Endothelial cell of umbilical vein (primary cell): ENCODE measurements at regions not wholly inside any gene's neighbourhood (a gene's known extent, or its start where the extent isn't known, plus 50 kb on each side); places are given as distances from the start of the nearest gene placed in this dataset.

Experiments
- BruUV-seq: library from RNA; stranded (reverse); fragments of 400-500 nt; replicated peaks from 2 replicates; lab custom pipeline; 2021; lab: Mats Ljungman, UMichigan
- CTCF ChIA-PET: fragments of 300-600, 350-600 bp; sonication (Branson Sonifier 250); formaldehyde crosslinking; loops from one replicate; lab custom pipeline; 2021; ENCODE audit warnings: antibody characterized with exemption, inconsistent platforms; lab: Charles Lee
- POLR2A ChIA-PET: fragments of 300-600, 350-600 bp; sonication (Branson Sonifier 250); formaldehyde crosslinking; loops from one replicate; lab custom pipeline; 2021; ENCODE audit warnings: antibody characterized with exemption, inconsistent platforms; lab: Charles Lee
- DNase-seq: peaks from one replicate; pipeline ENCODE4 v3.0.0-alpha.2; 2011; ENCODE audit warnings: low read depth, low spot score
- FAIRE-seq: peaks from 2 replicates; lab custom pipeline; 2011; peaks lifted over from hg19 to GRCh38; lab: Jason Lieb, UNC
- H2AFZ ChIP-seq: 2 replicates; pipeline ENCODE4 v1.6.0; 2012; ENCODE audit warnings: low read depth, low read length, control low read depth, inconsistent platforms
- H3K27ac ChIP-seq: 2 replicates; pipeline ENCODE4 v1.5.1; 2011; ENCODE audit warnings: low read depth, mild to moderate bottlenecking, control low read depth, low read length, moderate library complexity; ENCODE audit not compliant: insufficient read depth
- H3K27me3 ChIP-seq, 2 experiments: 2 replicates each; pipeline versions ENCODE4 v1.6.0 to v1.6.1; 2011; ENCODE audit warnings: low read length in 2 of 2, mixed read lengths in 1 of 2; ENCODE audit not compliant: control insufficient read depth in 2 of 2, insufficient read depth in 2 of 2
- H3K36me3 ChIP-seq, 2 experiments: 2 replicates in 1 of 2; 3 replicates in 1 of 2; pipeline ENCODE4 v1.5.1; 2011; ENCODE audit warnings: low read length in 2 of 2, mild to moderate bottlenecking in 1 of 2, moderate library complexity in 1 of 2; ENCODE audit not compliant: control insufficient read depth in 2 of 2, insufficient read depth in 2 of 2; ENCODE audit errors: extremely low read depth in 1 of 2
- H3K4me1 ChIP-seq: 3 replicates; pipeline ENCODE4 v1.5.1; 2011; ENCODE audit warnings: mild to moderate bottlenecking, low read length; ENCODE audit not compliant: control insufficient read depth, insufficient read depth; ENCODE audit errors: extremely low read depth
- H3K4me2 ChIP-seq: 2 replicates; pipeline ENCODE4 v1.6.1; 2011; ENCODE audit warnings: low read length, control low read depth, mixed read lengths; ENCODE audit not compliant: insufficient read depth
- H3K4me3 ChIP-seq, 3 experiments: fragments of 200-600 bp in 1 of 3; sonication (generic), shearing (Covaris generic) in 1 of 3; replicated peaks in 1 of 3; 2 replicates each; pipeline ENCODE4 v1.5.1; 2011 to 2016; ENCODE audit warnings: control low read depth in 3 of 3, low read length in 3 of 3, mild to moderate bottlenecking in 2 of 3, inconsistent platforms in 1 of 3, low read depth in 1 of 3, moderate library complexity in 1 of 3; ENCODE audit not compliant: insufficient read depth in 1 of 3
- H3K79me2 ChIP-seq: 2 replicates; pipeline ENCODE4 v1.6.0; 2012; ENCODE audit warnings: low read length, inconsistent platforms; ENCODE audit not compliant: control insufficient read depth, insufficient read depth
- H3K9ac ChIP-seq: replicated peaks from 2 replicates; pipeline ENCODE3; 2011; ENCODE audit warnings: low read length, control low read depth; ENCODE audit not compliant: insufficient read depth; ENCODE audit errors: extremely low read depth
- H3K9me1 ChIP-seq: replicated peaks from 3 replicates; pipeline ENCODE4 v1.6.0; 2011; ENCODE audit warnings: mild to moderate bottlenecking, low read length; ENCODE audit not compliant: control insufficient read depth, insufficient read depth; ENCODE audit errors: extremely low read depth
- H3K9me3 ChIP-seq: replicated peaks from 2 replicates; pipeline ENCODE4 v1.5.1; 2012; ENCODE audit warnings: low read length, inconsistent platforms; ENCODE audit not compliant: control insufficient read depth, insufficient read depth
- H4K20me1 ChIP-seq: replicated peaks from 2 replicates; pipeline ENCODE3; 2011; ENCODE audit warnings: mild to moderate bottlenecking, low read length; ENCODE audit not compliant: control insufficient read depth, insufficient read depth; ENCODE audit errors: extremely low read depth
- EZH2 ChIP-seq: IDR thresholded peaks from 2 replicates; pipeline ENCODE4 v1.6.1; 2012; ENCODE audit warnings: borderline replicate concordance, low read depth, mild to moderate bottlenecking, moderate library complexity, low read length, inconsistent platforms; ENCODE audit not compliant: severe bottlenecking
- FOS ChIP-seq: IDR thresholded peaks from 2 replicates; pipeline ENCODE4 v1.6.1; 2011; ENCODE audit warnings: mild to moderate bottlenecking, low read length, moderate library complexity, borderline replicate concordance; ENCODE audit not compliant: insufficient read depth
- GATA2 ChIP-seq: IDR thresholded peaks from 2 replicates; pipeline ENCODE4 v1.7.0; 2011; ENCODE audit warnings: low read depth, mild to moderate bottlenecking, moderate library complexity, mixed read lengths, low read length; ENCODE audit not compliant: insufficient read length, insufficient read depth
- JUN ChIP-seq: IDR thresholded peaks from 2 replicates; pipeline ENCODE4 v1.6.1; 2011; ENCODE audit warnings: borderline replicate concordance, low read depth; ENCODE audit not compliant: insufficient read length, insufficient read depth
- MYC ChIP-seq: IDR thresholded peaks from one replicate; pipeline ENCODE4 v1.6.1; 2011; ENCODE audit warnings: mild to moderate bottlenecking, low read depth, low read length
- POLR2A ChIP-seq: IDR thresholded peaks from 2 replicates; pipeline ENCODE4 v1.6.1; 2012; ENCODE audit warnings: low read depth, mild to moderate bottlenecking, control low read depth, low read length
- POLR2AphosphoS5 ChIP-seq: IDR thresholded peaks from 2 replicates; pipeline ENCODE4 v1.6.1; 2012; ENCODE audit warnings: low read depth, mild to moderate bottlenecking, control low read depth, low read length, moderate library complexity; ENCODE audit not compliant: insufficient read depth
- dilution Hi-C: fragments of 300-500 bp; cut with MboI; formaldehyde crosslinking; loops from one replicate; pipeline ENCODE4 v1.15.0; 2019; ENCODE audit warnings: low sequenced_read_pairs; ENCODE audit not compliant: extremely low pct_ligation_motif_present
- intact Hi-C: fragments of 100-400 bp; cut with micrococcal nuclease; formaldehyde crosslinking; loops from one replicate; pipeline ENCODE4 v1.10.0; 2022
- TF ChIP-seq, protein P1 (sequence below): IDR thresholded peaks from 2 replicates; pipeline ENCODE4 v1.6.1; 2011; ENCODE audit not compliant: insufficient read depth, insufficient read length
- TF ChIP-seq, protein P2 (sequence below), 2 donors: IDR thresholded peaks; 1 replicate in 1 of 2; 2 replicates in 1 of 2; pipeline ENCODE4 v1.5.1; 2011; ENCODE audit warnings: low read length in 2 of 2, mild to moderate bottlenecking in 2 of 2, moderate library complexity in 2 of 2, control low read depth in 1 of 2, inconsistent platforms in 1 of 2, low read depth in 1 of 2; ENCODE audit not compliant: insufficient read depth in 1 of 2; ENCODE audit errors: extremely low read depth in 1 of 2

DNA sequence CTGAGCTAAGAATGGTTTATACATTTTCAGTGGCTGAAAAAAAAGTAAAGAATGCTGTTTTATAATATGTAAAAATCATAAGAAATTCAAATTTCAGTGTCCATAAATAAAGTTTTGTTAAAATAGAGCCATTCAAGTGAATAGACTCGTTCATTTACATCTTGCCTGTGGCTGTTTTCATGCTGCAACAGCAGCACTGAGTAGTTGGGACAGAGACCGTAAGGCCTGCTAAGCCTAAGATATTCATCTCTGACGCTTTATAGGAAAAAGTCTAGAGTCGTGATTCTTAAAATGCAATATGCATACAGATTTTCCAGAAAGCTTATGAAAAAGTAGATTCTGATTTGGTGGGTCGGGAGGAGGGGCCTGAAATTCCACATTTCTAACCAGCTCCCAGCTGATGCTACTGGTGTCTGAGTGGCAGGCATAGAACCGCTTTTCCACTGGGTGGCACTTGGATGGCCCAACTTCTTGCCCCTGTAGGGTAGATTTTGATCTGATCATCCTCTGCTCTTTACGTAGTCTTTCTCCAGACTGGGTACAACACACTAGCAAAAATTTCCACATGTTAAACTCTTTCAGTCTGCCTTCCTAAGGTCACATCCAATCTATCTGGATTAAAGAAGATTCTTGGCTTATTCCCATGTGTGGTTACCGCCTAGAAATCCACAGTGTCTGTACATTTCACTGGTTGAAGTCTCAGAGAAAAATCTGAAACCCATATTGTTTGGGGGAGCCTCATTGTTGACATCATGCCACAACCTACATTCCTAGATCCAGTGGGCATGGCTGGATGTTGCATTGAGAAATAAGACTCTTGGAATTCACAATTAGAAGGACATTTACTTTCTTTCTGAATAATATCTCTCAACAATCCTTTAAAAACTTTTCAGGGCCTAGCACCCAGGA is 151.2 kb downstream of the C12orf75 start:
- Histone ChIP-seq H3K27me3 (no peaks in the 10 kb centered on the region), H3K36me3 (no peaks in the 10 kb centered on the region), H3K4me1 (peaks cover 91% of the 10 kb centered on the region), H3K4me2 (no peak overlapping the region), H3K4me3 (no peak overlapping the region), H4K20me1 (no peaks in the 10 kb centered on the region), H3K79me2 (peaks cover 76% of the 10 kb centered on the region), H3K27ac (peak overlapping the region; percentile 53), H2AFZ (no peak overlapping the region), H3K9me3 (no peaks in the 10 kb centered on the region), H3K9ac (no peak overlapping the region), H3K9me1 (no peaks in the 10 kb centered on the region)
- ChIA-PET CTCF (interaction anchor here (1.6 to 2.2 kb wide), 3 partner anchors 8 to 13 kb away, joined by 8 to 10 read pairs (median 10); no protein-coding TSS in a partner anchor), POLR2A (no interaction called here)
- no peak for FAIRE-seq
- intact Hi-C loops (no loop called here), dilution Hi-C loops (no loop called here)
- no TSS peak for BruUV-seq
- no peak for DNase-seq
- TF ChIP-seq POLR2AphosphoS5, result no peak
- TF ChIP-seq EZH2, result no peak
- TF ChIP-seq, protein P1, sequence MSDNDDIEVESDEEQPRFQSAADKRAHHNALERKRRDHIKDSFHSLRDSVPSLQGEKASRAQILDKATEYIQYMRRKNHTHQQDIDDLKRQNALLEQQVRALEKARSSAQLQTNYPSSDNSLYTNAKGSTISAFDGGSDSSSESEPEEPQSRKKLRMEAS, result no peak

DNA sequence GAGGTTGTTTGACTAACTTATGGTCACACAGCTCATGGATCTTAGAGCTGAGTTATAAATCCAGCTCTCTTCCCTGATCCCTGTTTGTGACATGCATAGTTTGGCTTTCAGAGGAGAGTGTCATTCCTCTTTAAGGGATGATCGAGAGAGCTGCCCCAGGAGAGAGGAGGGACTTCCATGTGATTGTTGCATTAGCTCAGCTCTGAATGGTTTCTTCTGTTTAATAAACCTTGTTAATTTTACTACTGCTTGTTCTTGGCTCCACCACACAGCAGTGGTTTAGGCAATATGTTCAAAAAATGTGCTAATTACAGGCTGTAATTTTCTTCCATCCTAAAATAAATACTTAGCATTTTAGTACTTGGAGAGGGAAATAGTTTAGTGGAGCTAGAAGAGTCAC is 152.5 kb downstream of the C12orf75 start:
- BruUV-seq, result no TSS peak
- dilution Hi-C loops (no loop called here), intact Hi-C loops (no loop called here)
- Histone ChIP-seq H3K27ac (peak overlapping the region; percentile 74), H3K9me3 (no peaks in the 10 kb centered on the region), H3K4me2 (peak overlapping the region; percentile 16), H3K36me3 (no peaks in the 10 kb centered on the region), H4K20me1 (no peaks in the 10 kb centered on the region), H3K9me1 (no peaks in the 10 kb centered on the region), H2AFZ (no peak overlapping the region), H3K4me1 (peaks cover 92% of the 10 kb centered on the region), H3K27me3 (no peaks in the 10 kb centered on the region), H3K79me2 (peaks cover 76% of the 10 kb centered on the region), H3K9ac (no peak overlapping the region), H3K4me3 (no peak overlapping the region)
- TF ChIP-seq MYC (no peak), GATA2 (no peak), JUN (no peak), FOS (no peak), EZH2 (no peak), POLR2A (no peak), POLR2AphosphoS5 (no peak)
- TF ChIP-seq, protein P2, sequence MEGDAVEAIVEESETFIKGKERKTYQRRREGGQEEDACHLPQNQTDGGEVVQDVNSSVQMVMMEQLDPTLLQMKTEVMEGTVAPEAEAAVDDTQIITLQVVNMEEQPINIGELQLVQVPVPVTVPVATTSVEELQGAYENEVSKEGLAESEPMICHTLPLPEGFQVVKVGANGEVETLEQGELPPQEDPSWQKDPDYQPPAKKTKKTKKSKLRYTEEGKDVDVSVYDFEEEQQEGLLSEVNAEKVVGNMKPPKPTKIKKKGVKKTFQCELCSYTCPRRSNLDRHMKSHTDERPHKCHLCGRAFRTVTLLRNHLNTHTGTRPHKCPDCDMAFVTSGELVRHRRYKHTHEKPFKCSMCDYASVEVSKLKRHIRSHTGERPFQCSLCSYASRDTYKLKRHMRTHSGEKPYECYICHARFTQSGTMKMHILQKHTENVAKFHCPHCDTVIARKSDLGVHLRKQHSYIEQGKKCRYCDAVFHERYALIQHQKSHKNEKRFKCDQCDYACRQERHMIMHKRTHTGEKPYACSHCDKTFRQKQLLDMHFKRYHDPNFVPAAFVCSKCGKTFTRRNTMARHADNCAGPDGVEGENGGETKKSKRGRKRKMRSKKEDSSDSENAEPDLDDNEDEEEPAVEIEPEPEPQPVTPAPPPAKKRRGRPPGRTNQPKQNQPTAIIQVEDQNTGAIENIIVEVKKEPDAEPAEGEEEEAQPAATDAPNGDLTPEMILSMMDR (IDR thresholded peaks at IDR 0.05; ENCODE audit: extremely low read depth in 1 of 2, insufficient read depth in 1 of 2, low read depth in 1 of 2, low read length in 2 of 2), result no peak
- TF ChIP-seq, protein P1, result no peak
- FAIRE-seq (no peak), DNase-seq (no peak)
- ChIA-PET POLR2A (no interaction called here), CTCF (interaction anchor here (1.3 to 4.7 kb wide), 6 partner anchors 9 to 62 kb away, joined by 3 to 41 read pairs (median 8); no protein-coding TSS in a partner anchor)
